Trophoblast cell (in vitro differentiated cells and primary cell): ENCODE measurements at regions not wholly inside any gene's neighbourhood (a gene's known extent, or its start where the extent isn't known, plus 50 kb on each side); places are given as distances from the start of the nearest gene placed in this dataset.

Source experiments
- DNase-seq, 2 donors: peaks; one replicate each; pipeline ENCODE4 v3.0.0-alpha.2; 2016
- H2AFZ ChIP-seq: 2 replicates; pipeline ENCODE4 v1.6.1; 2013; ENCODE audit warnings: low read length, moderate library complexity, mild to moderate bottlenecking; ENCODE audit not compliant: insufficient read depth, poor library complexity
- H2AK5ac ChIP-seq: 2 replicates; pipeline ENCODE4 v1.6.1; 2013; ENCODE audit warnings: mild to moderate bottlenecking, low read length
- H2BK120ac ChIP-seq: 2 replicates; pipeline ENCODE4 v1.6.1; 2013; ENCODE audit warnings: low read length, mild to moderate bottlenecking, moderate library complexity; ENCODE audit not compliant: insufficient read depth, poor library complexity
- H2BK12ac ChIP-seq: 2 replicates; pipeline ENCODE4 v1.6.1; 2013; ENCODE audit warnings: mild to moderate bottlenecking, low read length, moderate library complexity
- H2BK5ac ChIP-seq: 2 replicates; pipeline ENCODE4 v1.6.1; 2013; ENCODE audit warnings: low read length, low read depth, moderate library complexity, mild to moderate bottlenecking; ENCODE audit not compliant: poor library complexity
- H3K14ac ChIP-seq: 2 replicates; pipeline ENCODE4 v1.6.1; 2013; ENCODE audit warnings: mild to moderate bottlenecking, low read length
- H3K18ac ChIP-seq: 2 replicates; pipeline ENCODE4 v1.6.1; 2013; ENCODE audit warnings: mild to moderate bottlenecking, low read length
- H3K23ac ChIP-seq: 2 replicates; pipeline ENCODE4 v1.6.1; 2013; ENCODE audit warnings: low read length
- H3K27ac ChIP-seq: 2 replicates; pipeline ENCODE4 v1.5.1; 2013; ENCODE audit warnings: low read depth, mild to moderate bottlenecking, inconsistent platforms, low read length, moderate library complexity
- H3K27me3 ChIP-seq: 2 replicates; pipeline ENCODE4 v1.6.1; 2013; ENCODE audit warnings: inconsistent platforms, mild to moderate bottlenecking, low read length, moderate library complexity; ENCODE audit not compliant: insufficient read depth
- H3K36me3 ChIP-seq, 2 experiments: 1 replicate in 1 of 2; 2 replicates in 1 of 2; pipeline ENCODE4 v1.6.1; 2013; ENCODE audit warnings: low read length in 2 of 2, mild to moderate bottlenecking in 2 of 2, moderate library complexity in 1 of 2; ENCODE audit not compliant: insufficient read depth in 2 of 2, control insufficient read depth in 1 of 2
- H3K4ac ChIP-seq: 2 replicates; pipeline ENCODE4 v1.6.1; 2013; ENCODE audit warnings: low read depth, mild to moderate bottlenecking, low read length, moderate library complexity
- H3K4me1 ChIP-seq, 2 experiments: 1 replicate in 1 of 2; 2 replicates in 1 of 2; pipeline ENCODE4 v1.6.1; 2013; ENCODE audit warnings: low read length in 2 of 2, mild to moderate bottlenecking in 2 of 2, moderate library complexity in 1 of 2; ENCODE audit not compliant: insufficient read depth in 2 of 2, control insufficient read depth in 1 of 2
- H3K4me2 ChIP-seq: 2 replicates; pipeline ENCODE4 v1.6.1; 2013; ENCODE audit warnings: inconsistent platforms, mild to moderate bottlenecking, low read length, moderate library complexity
- H3K4me3 ChIP-seq: 2 replicates; pipeline ENCODE4 v1.5.1; 2013; ENCODE audit warnings: mild to moderate bottlenecking, low read depth, low read length, inconsistent platforms
- H3K79me1 ChIP-seq: one replicate; pipeline ENCODE4 v1.6.1; 2013; ENCODE audit warnings: low read length
- H3K79me2 ChIP-seq: 2 replicates; pipeline ENCODE4 v1.6.1; 2013; ENCODE audit warnings: low read length, mild to moderate bottlenecking; ENCODE audit not compliant: control insufficient read depth, insufficient read depth, poor library complexity
- H3K9ac ChIP-seq: 2 replicates; pipeline ENCODE4 v1.6.1; 2013; ENCODE audit warnings: mild to moderate bottlenecking, low read length
- H3K9me3 ChIP-seq: 2 replicates; pipeline ENCODE4 v1.6.1; 2013; ENCODE audit warnings: low read depth, mild to moderate bottlenecking, control low read depth, inconsistent platforms, low read length; ENCODE audit not compliant: insufficient read depth
- H4K12ac ChIP-seq: 2 replicates; pipeline ENCODE4 v1.6.1; 2013; ENCODE audit warnings: low read depth, mild to moderate bottlenecking, low read length, moderate library complexity
- H4K8ac ChIP-seq: 2 replicates; pipeline ENCODE4 v1.6.1; 2013; ENCODE audit warnings: low read depth, mild to moderate bottlenecking, low read length, moderate library complexity
- H4K91ac ChIP-seq: one replicate; pipeline ENCODE4 v1.6.1; 2013; ENCODE audit warnings: low read depth, mild to moderate bottlenecking, low read length, moderate library complexity
- WGBS: extraction: QIAGEN DNeasy Blood & Tissue Kit; methylation state at CpG from one replicate; pipeline ENCODE4 v1.1.7; 2013; ENCODE audit warnings: missing lambda C conversion rate; ENCODE audit not compliant: insufficient read length, insufficient coverage; ENCODE audit errors: extremely low coverage; 5-methylcytosine and 5-hydroxymethylcytosine counted together

- Histone ChIP-seq H3K27me3 (no peaks in the 10 kb centered on the region), H3K79me1 (no peaks in the 10 kb centered on the region), H3K27ac (no peak overlapping the region), H2BK5ac (no peak overlapping the region), H3K23ac (no peak overlapping the region), H3K9me3 (no peaks in the 10 kb centered on the region), H3K4ac (no peak overlapping the region), H3K4me3 (no peak overlapping the region), H3K36me3 (no peaks in the 10 kb centered on the region), H4K12ac (no peak overlapping the region), H2BK12ac (no peak overlapping the region), H4K91ac (no peak overlapping the region), H3K79me2 (no peaks in the 10 kb centered on the region), H2BK120ac (peak overlapping the region; percentile 40), H3K4me1 (no peaks in the 10 kb centered on the region), H4K8ac (no peak overlapping the region), H3K14ac (no peak overlapping the region), H2AFZ (no peak overlapping the region), H2AK5ac (no peak overlapping the region), H3K18ac (no peak overlapping the region), H3K9ac (no peak overlapping the region), H3K4me2 (no peak overlapping the region)
- no peak for DNase-seq
- WGBS = no CpG with 5 or more reads among the region's 7 CpGs
Observed at GRCh38 chr11:15835788-15836411, 520.4 kb downstream of the SOX6 start.

GRCh38 chr11:15836795-15837194, 519.6 kb downstream of the SOX6 start:
- Histone ChIP-seq H3K4me2 (no peak overlapping the region), H3K23ac (no peak overlapping the region), H4K12ac (no peak overlapping the region), H3K4ac (no peak overlapping the region), H2BK5ac (no peak overlapping the region), H3K9ac (no peak overlapping the region), H3K9me3 (no peaks in the 10 kb centered on the region), H3K27ac (no peak overlapping the region), H3K79me1 (no peaks in the 10 kb centered on the region), H4K91ac (no peak overlapping the region), H3K79me2 (no peaks in the 10 kb centered on the region), H4K8ac (no peak overlapping the region), H3K36me3 (no peaks in the 10 kb centered on the region), H3K4me3 (no peak overlapping the region), H2AFZ (no peak overlapping the region), H2BK12ac (no peak overlapping the region), H2AK5ac (no peak overlapping the region), H3K4me1 (no peaks in the 10 kb centered on the region), H3K14ac (no peak overlapping the region), H3K27me3 (no peaks in the 10 kb centered on the region), H3K18ac (no peak overlapping the region), H2BK120ac (no peak overlapping the region)
- WGBS = no CpG with 5 or more reads among the region's 1 CpG
- DNase-seq = peak in 1 of 2 donors; percentile 10

- H3K14ac ChIP-seq = no peak overlapping the region
- H3K4me3 ChIP-seq = no peak overlapping the region
- H2BK120ac ChIP-seq = no peak overlapping the region
- no peak overlapping the region for H2BK5ac ChIP-seq
- H3K18ac ChIP-seq = no peak overlapping the region
- no peaks in the 10 kb centered on the region for H3K36me3 ChIP-seq
- DNase-seq = no peak
- H4K8ac ChIP-seq = no peak overlapping the region
- H2BK12ac ChIP-seq = no peak overlapping the region
- no peak overlapping the region for H4K91ac ChIP-seq
- no peak overlapping the region for H2AFZ ChIP-seq
- H3K27me3 ChIP-seq = no peaks in the 10 kb centered on the region
- H3K9me3 ChIP-seq = no peaks in the 10 kb centered on the region
- no peak overlapping the region for H2AK5ac ChIP-seq
- WGBS = no CpG with 5 or more reads among the region's 4 CpGs
- no peak overlapping the region for H3K9ac ChIP-seq
- no peak overlapping the region for H4K12ac ChIP-seq
- H3K4ac ChIP-seq = no peak overlapping the region
- no peak overlapping the region for H3K4me2 ChIP-seq
- H3K79me2 ChIP-seq = no peaks in the 10 kb centered on the region
- no peaks in the 10 kb centered on the region for H3K4me1 ChIP-seq
- H3K23ac ChIP-seq = no peak overlapping the region
- H3K27ac ChIP-seq = no peak overlapping the region
- H3K79me1 ChIP-seq = no peaks in the 10 kb centered on the region
Observed at GRCh38 chr11:15837901-15838489, 518.4 kb downstream of the SOX6 start.

GRCh38 chr11:15839061-15839460, 517.3 kb downstream of the SOX6 start:
- H2BK120ac ChIP-seq = no peak overlapping the region
- H3K36me3 ChIP-seq = no peaks in the 10 kb centered on the region
- no peaks in the 10 kb centered on the region for H3K27me3 ChIP-seq
- no peak overlapping the region for H2AFZ ChIP-seq
- no peak overlapping the region for H2BK12ac ChIP-seq
- H2AK5ac ChIP-seq = no peak overlapping the region
- H3K14ac ChIP-seq = no peak overlapping the region
- no peak overlapping the region for H3K4me2 ChIP-seq
- no peak overlapping the region for H3K23ac ChIP-seq
- no CpG with 5 or more reads among the region's 3 CpGs for WGBS
- no peaks in the 10 kb centered on the region for H3K79me2 ChIP-seq
- no peak overlapping the region for H3K4me3 ChIP-seq
- no peak for DNase-seq
- H4K12ac ChIP-seq = no peak overlapping the region
- H4K8ac ChIP-seq = no peak overlapping the region
- no peaks in the 10 kb centered on the region for H3K79me1 ChIP-seq
- H4K91ac ChIP-seq = no peak overlapping the region
- H3K9me3 ChIP-seq = no peaks in the 10 kb centered on the region
- no peak overlapping the region for H3K27ac ChIP-seq
- H3K18ac ChIP-seq = no peak overlapping the region
- no peak overlapping the region for H2BK5ac ChIP-seq
- H3K9ac ChIP-seq = no peak overlapping the region
- H3K4me1 ChIP-seq = peaks cover 0 to 6% of the 10 kb centered on the region in 2 experiments
- H3K4ac ChIP-seq = no peak overlapping the region
